ENCODE measurements at regions not wholly inside any gene's neighbourhood (a gene's known extent, or its start where the extent isn't known, plus 50 kb on each side); places are given as distances from the start of the nearest gene placed in this dataset.
"Not testable (repeated sequence)": the region's sequence is repeated elsewhere in the genome, so short reads cannot be mapped to it uniquely, and the experiment has no call there.

DNA sequence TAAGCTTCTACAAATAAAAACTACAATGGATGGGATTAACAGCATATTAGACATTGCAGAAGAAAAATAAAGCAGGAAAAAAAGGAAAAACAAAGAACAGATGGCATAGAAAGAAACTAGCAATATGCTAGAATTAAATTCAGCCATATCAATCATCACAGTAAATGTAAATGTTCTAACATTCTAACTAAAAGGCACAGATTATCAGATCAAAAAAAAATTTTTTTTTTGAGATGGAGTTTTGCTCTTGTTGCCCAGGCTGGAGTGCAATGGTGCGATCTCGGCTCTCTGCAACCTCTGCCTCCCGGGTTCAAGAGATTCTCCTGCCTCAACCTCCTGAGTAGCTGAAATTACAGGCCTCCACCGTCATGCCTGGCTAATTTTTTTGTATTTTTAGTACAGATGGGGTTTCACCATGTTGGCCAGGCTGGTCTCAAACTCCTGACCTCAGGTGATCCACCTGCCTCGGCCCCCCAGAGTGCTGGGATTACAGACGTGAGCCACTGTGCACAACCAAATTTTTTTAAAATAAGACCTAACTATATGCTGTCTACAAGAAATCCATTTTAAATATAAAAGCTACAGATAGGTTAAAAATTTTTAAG is 50.7 kb upstream of the GATA2 start:
- TF ChIP-seq, protein P1, sequence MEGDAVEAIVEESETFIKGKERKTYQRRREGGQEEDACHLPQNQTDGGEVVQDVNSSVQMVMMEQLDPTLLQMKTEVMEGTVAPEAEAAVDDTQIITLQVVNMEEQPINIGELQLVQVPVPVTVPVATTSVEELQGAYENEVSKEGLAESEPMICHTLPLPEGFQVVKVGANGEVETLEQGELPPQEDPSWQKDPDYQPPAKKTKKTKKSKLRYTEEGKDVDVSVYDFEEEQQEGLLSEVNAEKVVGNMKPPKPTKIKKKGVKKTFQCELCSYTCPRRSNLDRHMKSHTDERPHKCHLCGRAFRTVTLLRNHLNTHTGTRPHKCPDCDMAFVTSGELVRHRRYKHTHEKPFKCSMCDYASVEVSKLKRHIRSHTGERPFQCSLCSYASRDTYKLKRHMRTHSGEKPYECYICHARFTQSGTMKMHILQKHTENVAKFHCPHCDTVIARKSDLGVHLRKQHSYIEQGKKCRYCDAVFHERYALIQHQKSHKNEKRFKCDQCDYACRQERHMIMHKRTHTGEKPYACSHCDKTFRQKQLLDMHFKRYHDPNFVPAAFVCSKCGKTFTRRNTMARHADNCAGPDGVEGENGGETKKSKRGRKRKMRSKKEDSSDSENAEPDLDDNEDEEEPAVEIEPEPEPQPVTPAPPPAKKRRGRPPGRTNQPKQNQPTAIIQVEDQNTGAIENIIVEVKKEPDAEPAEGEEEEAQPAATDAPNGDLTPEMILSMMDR (IDR thresholded peaks at IDR 0.05 in 2 of 3, conservative IDR thresholded peaks at IDR 0.05 in 1 of 3; ENCODE audit: control insufficient read depth in 2 of 3, extremely low read depth in 1 of 3, insufficient read depth in 1 of 3, low read depth in 3 of 3, low read length in 3 of 3) = not testable (repeated sequence)
- not testable (repeated sequence) for TF ChIP-seq EZH2 (IDR thresholded peaks at IDR 0.05; ENCODE audit: borderline replicate concordance, control insufficient read depth, low read depth, low read length); SMAD1 (IDR thresholded peaks at IDR 0.05; ENCODE audit: low read depth, partially characterized antibody)
